HCT116 (cell line): ENCODE measurements at regions not wholly inside any gene's neighbourhood (a gene's known extent, or its start where the extent isn't known, plus 50 kb on each side); places are given as distances from the start of the nearest gene placed in this dataset.

Experiments
- ATAC-seq: fragments of 200-7000 bp; cut with Tn5 transposase; 2 replicates; pipeline ENCODE4 v1.9.1; 2020; ENCODE audit warnings: mild to moderate bottlenecking, moderate library complexity
- BruUV-seq: library from RNA; stranded (reverse); fragments of 400-500 nt; replicated peaks from 2 replicates; lab custom pipeline; 2021; lab: Mats Ljungman, UMichigan
- CTCF ChIA-PET: fragments of 300-600 bp; sonication (Branson Sonifier 250); formaldehyde crosslinking; loops from one replicate; lab custom pipeline; 2021; ENCODE audit warnings: antibody characterized with exemption; lab: Charles Lee
- POLR2A ChIA-PET: fragments of 300-600, 350-600 bp; sonication (Branson Sonifier 250); formaldehyde crosslinking; loops from one replicate; lab custom pipeline; 2021; ENCODE audit warnings: antibody characterized with exemption; lab: Charles Lee
- RAD21 ChIA-PET, 2 experiments: fragments of 300-600 bp; sonication (Branson Sonifier 250); formaldehyde crosslinking; loops; one replicate each; lab custom pipeline; 2023; ENCODE audit warnings: low total read pairs in 2 of 2; ENCODE audit not compliant: uncharacterized antibody in 2 of 2, unreplicated experiment in 2 of 2, low non-redundant PET in 1 of 2; lab: Charles Lee
- DNase-seq: peaks from one replicate; pipeline ENCODE4 v3.0.0-alpha.2; 2010; ENCODE audit warnings: low read depth, low spot score
- H2AFZ ChIP-seq: fragments of 200-600 bp; shearing (Covaris generic), sonication (generic); 2 replicates; pipeline ENCODE4 v1.6.1; 2017; ENCODE audit warnings: low read depth, mixed run types, mixed read lengths, antibody characterized with exemption, low read length; ENCODE audit not compliant: poor library complexity, severe bottlenecking
- H3K27ac ChIP-seq: 2 replicates; pipeline ENCODE4 v1.5.1; 2012; ENCODE audit warnings: low read depth, low read length
- H3K27me3 ChIP-seq: fragments of 200-600 bp; sonication (generic); 2 replicates; pipeline ENCODE4 v1.6.1; 2016; ENCODE audit warnings: mixed run types, low read length, mixed read lengths; ENCODE audit not compliant: insufficient read depth
- H3K36me3 ChIP-seq, 2 experiments: fragments of 200-500 bp in 1 of 2; fragments of 200-600 bp in 1 of 2; sonication (Bioruptor generic) in 1 of 2; sonication (generic) in 1 of 2; 2 replicates each; pipeline versions ENCODE4 v1.5.1 to v1.6.1; 2014 to 2016; ENCODE audit warnings: low read length in 2 of 2, inconsistent platforms in 1 of 2, mixed read lengths in 1 of 2, mixed run types in 1 of 2; ENCODE audit not compliant: insufficient read depth in 2 of 2, control insufficient read depth in 1 of 2
- H3K4me1 ChIP-seq, 2 experiments: fragments of 200-600 bp in 1 of 2; sonication (generic) in 1 of 2; 2 replicates each; pipeline versions ENCODE4 v1.5.1 to v1.6.1; 2012 to 2017; ENCODE audit warnings: low read length in 2 of 2, inconsistent platforms in 1 of 2, mild to moderate bottlenecking in 1 of 2, mixed read lengths in 1 of 2, mixed run types in 1 of 2, moderate library complexity in 1 of 2; ENCODE audit not compliant: insufficient read depth in 2 of 2, control insufficient read depth in 1 of 2
- H3K4me2 ChIP-seq: fragments of 200-600 bp; sonication (generic); 2 replicates; pipeline ENCODE4 v1.6.1; 2017; ENCODE audit warnings: mixed run types, low read length, mixed read lengths
- H3K4me3 ChIP-seq, 2 experiments: fragments of 200-600 bp in 1 of 2; sonication (generic) in 1 of 2; replicated peaks in 1 of 2; 2 replicates each; pipeline ENCODE4 v1.5.1; 2011 to 2016; ENCODE audit warnings: low read length in 2 of 2, control low read depth in 1 of 2, low read depth in 1 of 2, mild to moderate bottlenecking in 1 of 2, mixed read lengths in 1 of 2, mixed run types in 1 of 2
- H3K79me2 ChIP-seq: fragments of 200-600 bp; sonication (generic); 2 replicates; pipeline ENCODE4 v1.6.1; 2017; ENCODE audit warnings: mild to moderate bottlenecking, mixed run types, low read length, moderate library complexity, mixed read lengths; ENCODE audit not compliant: insufficient read depth
- H3K9ac ChIP-seq: fragments of 200-600 bp; sonication (generic); 2 replicates; pipeline ENCODE4 v1.6.1; 2016; ENCODE audit warnings: low read length, mixed read lengths
- H3K9me2 ChIP-seq: fragments of 200-600 bp; sonication (generic), shearing (Covaris generic); 2 replicates; pipeline ENCODE4 v1.6.1; 2017; ENCODE audit warnings: mixed run types, mild to moderate bottlenecking, moderate library complexity; ENCODE audit not compliant: insufficient read depth
- H3K9me3 ChIP-seq, 2 experiments: fragments of 200-500 bp in 1 of 2; fragments of 200-600 bp in 1 of 2; sonication (Bioruptor generic) in 1 of 2; sonication (generic) in 1 of 2; 2 replicates each; pipeline ENCODE4 v1.6.1; 2014 to 2017; ENCODE audit warnings: low read length in 2 of 2, mixed read lengths in 2 of 2, inconsistent platforms in 1 of 2, low read depth in 1 of 2, mild to moderate bottlenecking in 1 of 2, mixed run types in 1 of 2, moderate library complexity in 1 of 2; ENCODE audit not compliant: control insufficient read depth in 1 of 2, insufficient read depth in 1 of 2
- H4K20me1 ChIP-seq: fragments of 200-600 bp; sonication (generic), shearing (Covaris generic); 2 replicates; pipeline ENCODE4 v1.6.1; 2017; ENCODE audit warnings: mixed run types, mild to moderate bottlenecking, moderate library complexity; ENCODE audit not compliant: insufficient read depth
- ATF3 ChIP-seq: IDR thresholded peaks from 2 replicates; pipeline ENCODE4 v1.6.1; 2012
- CEBPB ChIP-seq: IDR thresholded peaks from 2 replicates; pipeline ENCODE4 v1.6.1; 2012; ENCODE audit warnings: low read depth
- ELF1 ChIP-seq: IDR thresholded peaks from 2 replicates; pipeline ENCODE4 v1.6.1; 2012; ENCODE audit warnings: low read depth, borderline replicate concordance
- EZH2phosphoT487 ChIP-seq: fragments of 200-600 bp; IDR thresholded peaks from 2 replicates; pipeline ENCODE4 v1.6.1; 2018; ENCODE audit warnings: antibody characterized with exemption, borderline replicate concordance
- JUND ChIP-seq: IDR thresholded peaks from 2 replicates; pipeline ENCODE4 v1.6.1; 2012
- RAD21 ChIP-seq: IDR thresholded peaks from 2 replicates; pipeline ENCODE4 v1.6.1; 2012; ENCODE audit warnings: low read depth, mild to moderate bottlenecking
- SIN3A ChIP-seq: IDR thresholded peaks from 2 replicates; pipeline ENCODE4 v1.6.1; 2012; ENCODE audit warnings: low read depth
- SRF ChIP-seq: IDR thresholded peaks from 2 replicates; pipeline ENCODE4 v1.6.1; 2012; ENCODE audit warnings: low read depth
- YY1 ChIP-seq: IDR thresholded peaks from 2 replicates; pipeline ENCODE4 v1.6.1; 2011; ENCODE audit warnings: low read length, low read depth, moderate library complexity, mild to moderate bottlenecking; ENCODE audit not compliant: insufficient replicate concordance; ENCODE audit errors: extremely low read depth
- ZFX ChIP-seq: fragments of 450-650 bp; IDR thresholded peaks from 2 replicates; pipeline ENCODE4 v1.6.1; 2017
- ZNF274 ChIP-seq: fragments of 200-500 bp; sonication (Bioruptor generic); IDR thresholded peaks from 2 replicates; pipeline ENCODE4 v1.6.1; 2014; ENCODE audit warnings: mild to moderate bottlenecking, low read depth, low read length, inconsistent platforms
- intact Hi-C: fragments of 100-400 bp; cut with micrococcal nuclease; formaldehyde crosslinking; loops from 2 replicates; pipeline ENCODE4 v1.10.0; 2022
- TF ChIP-seq, protein P1 (sequence below): IDR thresholded peaks from 2 replicates; pipeline ENCODE4 v1.6.1; 2012; ENCODE audit warnings: low read depth
- TF ChIP-seq, protein P2 (sequence below): IDR thresholded peaks from 2 replicates; pipeline ENCODE4 v1.6.1; 2012

DNA sequence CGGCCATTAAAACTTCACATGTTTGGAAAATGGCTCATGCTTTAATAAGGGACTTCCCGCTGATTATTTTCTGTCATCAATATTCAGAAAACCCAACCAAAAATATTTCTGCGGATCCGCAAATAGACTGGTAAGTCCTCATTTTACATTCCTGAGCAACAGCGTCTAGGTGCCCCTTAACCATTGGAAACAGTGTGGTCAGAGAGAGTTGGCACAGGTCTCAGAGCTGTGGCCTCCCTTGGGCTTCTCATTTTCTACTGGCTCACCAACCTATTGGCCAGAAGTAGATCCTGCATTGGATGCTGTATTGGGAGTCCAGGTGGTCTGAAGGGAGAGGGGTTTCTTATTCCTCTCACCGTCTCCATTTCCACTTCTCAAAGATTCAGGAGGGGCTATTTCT lies 348.1 kb upstream of the DCBLD2 start:
- Histone ChIP-seq H4K20me1 (no peaks in the 10 kb centered on the region; the same call in 1 of the 2 replicates), H3K9ac (no peak overlapping the region), H3K36me3 (no peaks in the 10 kb centered on the region), H3K4me1 (no peaks in the 10 kb centered on the region), H3K79me2 (no peaks in the 10 kb centered on the region), H3K4me2 (no peak overlapping the region), H3K27ac (no peak overlapping the region), H2AFZ (no peak overlapping the region), H3K4me3 (no peak overlapping the region), H3K9me3 (no peaks in the 10 kb centered on the region), H3K9me2 (no peaks in the 10 kb centered on the region), H3K27me3 (peaks cover 45% of the 10 kb centered on the region)
- RAD21 ChIA-PET: no interaction called here
- intact Hi-C loops: no loop called here
- CTCF ChIA-PET: no interaction called here
- no peak for ATAC-seq
- no TSS peak for BruUV-seq
- no peak for DNase-seq
- TF ChIP-seq, protein P1, sequence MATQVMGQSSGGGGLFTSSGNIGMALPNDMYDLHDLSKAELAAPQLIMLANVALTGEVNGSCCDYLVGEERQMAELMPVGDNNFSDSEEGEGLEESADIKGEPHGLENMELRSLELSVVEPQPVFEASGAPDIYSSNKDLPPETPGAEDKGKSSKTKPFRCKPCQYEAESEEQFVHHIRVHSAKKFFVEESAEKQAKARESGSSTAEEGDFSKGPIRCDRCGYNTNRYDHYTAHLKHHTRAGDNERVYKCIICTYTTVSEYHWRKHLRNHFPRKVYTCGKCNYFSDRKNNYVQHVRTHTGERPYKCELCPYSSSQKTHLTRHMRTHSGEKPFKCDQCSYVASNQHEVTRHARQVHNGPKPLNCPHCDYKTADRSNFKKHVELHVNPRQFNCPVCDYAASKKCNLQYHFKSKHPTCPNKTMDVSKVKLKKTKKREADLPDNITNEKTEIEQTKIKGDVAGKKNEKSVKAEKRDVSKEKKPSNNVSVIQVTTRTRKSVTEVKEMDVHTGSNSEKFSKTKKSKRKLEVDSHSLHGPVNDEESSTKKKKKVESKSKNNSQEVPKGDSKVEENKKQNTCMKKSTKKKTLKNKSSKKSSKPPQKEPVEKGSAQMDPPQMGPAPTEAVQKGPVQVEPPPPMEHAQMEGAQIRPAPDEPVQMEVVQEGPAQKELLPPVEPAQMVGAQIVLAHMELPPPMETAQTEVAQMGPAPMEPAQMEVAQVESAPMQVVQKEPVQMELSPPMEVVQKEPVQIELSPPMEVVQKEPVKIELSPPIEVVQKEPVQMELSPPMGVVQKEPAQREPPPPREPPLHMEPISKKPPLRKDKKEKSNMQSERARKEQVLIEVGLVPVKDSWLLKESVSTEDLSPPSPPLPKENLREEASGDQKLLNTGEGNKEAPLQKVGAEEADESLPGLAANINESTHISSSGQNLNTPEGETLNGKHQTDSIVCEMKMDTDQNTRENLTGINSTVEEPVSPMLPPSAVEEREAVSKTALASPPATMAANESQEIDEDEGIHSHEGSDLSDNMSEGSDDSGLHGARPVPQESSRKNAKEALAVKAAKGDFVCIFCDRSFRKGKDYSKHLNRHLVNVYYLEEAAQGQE: no peak
- TF ChIP-seq RAD21: no peak
- TF ChIP-seq ELF1: no peak
- TF ChIP-seq YY1: no peak
- no peak for TF ChIP-seq ZNF274
- TF ChIP-seq, protein P2, sequence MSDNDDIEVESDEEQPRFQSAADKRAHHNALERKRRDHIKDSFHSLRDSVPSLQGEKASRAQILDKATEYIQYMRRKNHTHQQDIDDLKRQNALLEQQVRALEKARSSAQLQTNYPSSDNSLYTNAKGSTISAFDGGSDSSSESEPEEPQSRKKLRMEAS: no peak
- TF ChIP-seq JUND: no peak
- TF ChIP-seq ZFX: no peak
- no peak for TF ChIP-seq EZH2phosphoT487
- no peak for TF ChIP-seq SRF
- TF ChIP-seq SIN3A: no peak
- no peak for TF ChIP-seq CEBPB
- TF ChIP-seq ATF3: no peak
- POLR2A ChIA-PET: no interaction called here
